ENCODE measurements at regions not wholly inside any gene's neighbourhood (a gene's known extent, or its start where the extent isn't known, plus 50 kb on each side); places are given as distances from the start of the nearest gene placed in this dataset.

GRCh38 chr1:55932402-55932801, 647.0 kb downstream of the PLPP3 start:
- no peak overlapping the region for H3K27ac ChIP-seq (ENCODE audit: low read depth, low read length, poor library complexity, severe bottlenecking)
- no peaks in the 10 kb centered on the region for H3K9me3 ChIP-seq (ENCODE audit: low read length)
- H4K20me1 ChIP-seq (ENCODE audit: insufficient read depth, low read length), result no peaks in the 10 kb centered on the region
- no peaks in the 10 kb centered on the region for H3K9me2 ChIP-seq (ENCODE audit: low read depth, low read length)
- no peaks in the 10 kb centered on the region for H3K27me3 ChIP-seq (ENCODE audit: insufficient read depth, low read length)
- no peak overlapping the region for H3K9ac ChIP-seq (ENCODE audit: low read length)
- no peaks in the 10 kb centered on the region for H3K4me1 ChIP-seq (ENCODE audit: insufficient read depth, low read length, severe bottlenecking)
- TF ChIP-seq CTCF (IDR thresholded peaks at IDR 0.05; ENCODE audit: low read length) (no peak), EZH2 (IDR thresholded peaks at IDR 0.05; ENCODE audit: borderline replicate concordance, low read length) (no peak)
- no peaks in the 10 kb centered on the region for H3K79me2 ChIP-seq (ENCODE audit: insufficient read depth, low read length)
- H3F3A ChIP-seq (ENCODE audit: insufficient read depth, low read length), result no peaks in the 10 kb centered on the region
- no peak overlapping the region for H3K4me3 ChIP-seq (ENCODE audit: low read depth, low read length, poor library complexity, severe bottlenecking)
- no peak overlapping the region for H3K4me2 ChIP-seq (ENCODE audit: low read length)
- H3K36me3 ChIP-seq (ENCODE audit: insufficient read depth, low read length), result no peaks in the 10 kb centered on the region
- H2AFZ ChIP-seq (ENCODE audit: low read length), result no peak overlapping the region

- no peaks in the 10 kb centered on the region for H3K9me3 ChIP-seq (ENCODE audit: low read length)
- H4K20me1 ChIP-seq (ENCODE audit: insufficient read depth, low read length), result no peaks in the 10 kb centered on the region
- H3K4me2 ChIP-seq (ENCODE audit: low read length), result no peak overlapping the region
- H3K9me2 ChIP-seq (ENCODE audit: low read depth, low read length), result no peaks in the 10 kb centered on the region
- H3K27me3 ChIP-seq (ENCODE audit: insufficient read depth, low read length), result no peaks in the 10 kb centered on the region
- H3K79me2 ChIP-seq (ENCODE audit: insufficient read depth, low read length), result no peaks in the 10 kb centered on the region
- no peak for TF ChIP-seq EZH2 (IDR thresholded peaks at IDR 0.05; ENCODE audit: borderline replicate concordance, low read length)
- TF ChIP-seq CTCF (IDR thresholded peaks at IDR 0.05; ENCODE audit: low read length), result no peak
- no peak overlapping the region for H2AFZ ChIP-seq (ENCODE audit: low read length)
- H3K27ac ChIP-seq (ENCODE audit: low read depth, low read length, poor library complexity, severe bottlenecking), result no peak overlapping the region
- no peaks in the 10 kb centered on the region for H3F3A ChIP-seq (ENCODE audit: insufficient read depth, low read length)
- no peaks in the 10 kb centered on the region for H3K36me3 ChIP-seq (ENCODE audit: insufficient read depth, low read length)
- H3K9ac ChIP-seq (ENCODE audit: low read length), result no peak overlapping the region
- H3K4me3 ChIP-seq (ENCODE audit: low read depth, low read length, poor library complexity, severe bottlenecking), result no peak overlapping the region
- H3K4me1 ChIP-seq (ENCODE audit: insufficient read depth, low read length, severe bottlenecking), result no peaks in the 10 kb centered on the region
Measured at GRCh38 chr1:55931081-55931940, 648.1 kb downstream of the PLPP3 start.

GRCh38 chr1:55929652-55930051, 649.7 kb downstream of the PLPP3 start:
- Histone ChIP-seq H4K20me1 (ENCODE audit: insufficient read depth, low read length) (no peaks in the 10 kb centered on the region), H3K9me2 (ENCODE audit: low read depth, low read length) (no peaks in the 10 kb centered on the region), H3K9me3 (ENCODE audit: low read length) (no peaks in the 10 kb centered on the region), H3K27ac (ENCODE audit: low read depth, low read length, poor library complexity, severe bottlenecking) (no peak overlapping the region), H3K4me3 (ENCODE audit: low read depth, low read length, poor library complexity, severe bottlenecking) (no peak overlapping the region), H3F3A (ENCODE audit: insufficient read depth, low read length) (no peaks in the 10 kb centered on the region), H3K9ac (ENCODE audit: low read length) (no peak overlapping the region), H3K27me3 (ENCODE audit: insufficient read depth, low read length) (no peaks in the 10 kb centered on the region), H3K4me2 (ENCODE audit: low read length) (no peak overlapping the region), H3K4me1 (ENCODE audit: insufficient read depth, low read length, severe bottlenecking) (no peaks in the 10 kb centered on the region), H2AFZ (ENCODE audit: low read length) (no peak overlapping the region), H3K36me3 (ENCODE audit: insufficient read depth, low read length) (no peaks in the 10 kb centered on the region), H3K79me2 (ENCODE audit: insufficient read depth, low read length) (no peaks in the 10 kb centered on the region)
- TF ChIP-seq EZH2 (IDR thresholded peaks at IDR 0.05; ENCODE audit: borderline replicate concordance, low read length) (no peak), CTCF (IDR thresholded peaks at IDR 0.05; ENCODE audit: low read length) (no peak)
